Panc1 (cell line): ENCODE measurements at regions not wholly inside any gene's neighbourhood (a gene's known extent, or its start where the extent isn't known, plus 50 kb on each side); places are given as distances from the start of the nearest gene placed in this dataset.

Experiments
- ATAC-seq: fragments of 200-7000 bp; cut with Tn5 transposase; 2 replicates; pipeline ENCODE4 v1.9.1; 2020; ENCODE audit warnings: mild to moderate bottlenecking, moderate library complexity
- BruUV-seq: library from RNA; stranded (reverse); fragments of 400-500 nt; replicated peaks from 2 replicates; lab custom pipeline; 2021; lab: Mats Ljungman, UMichigan
- CTCF ChIA-PET: fragments of 300-600 bp; sonication (Branson Sonifier 250); formaldehyde crosslinking; loops from one replicate; lab custom pipeline; 2022; ENCODE audit warnings: antibody characterized with exemption; lab: Charles Lee
- POLR2A ChIA-PET: fragments of 300-600 bp; sonication (Branson Sonifier 250); formaldehyde crosslinking; loops from one replicate; lab custom pipeline; 2022; ENCODE audit warnings: antibody characterized with exemption; lab: Charles Lee
- DNase-seq: peaks from one replicate; pipeline ENCODE4 v3.0.0-alpha.2; 2010; ENCODE audit warnings: low read depth, low spot score
- H3K27ac ChIP-seq: 2 replicates; pipeline ENCODE4 v1.5.1; 2011; ENCODE audit warnings: mild to moderate bottlenecking, low read length, inconsistent platforms
- H3K27me3 ChIP-seq: fragments of 200-500 bp; sonication (Bioruptor generic); 2 replicates; pipeline ENCODE4 v1.6.0; 2014; ENCODE audit warnings: low read length, inconsistent platforms; ENCODE audit not compliant: control insufficient read depth, insufficient read depth
- H3K36me3 ChIP-seq: fragments of 200-500 bp; sonication (Bioruptor generic); 2 replicates; pipeline ENCODE4 v1.5.1; 2014; ENCODE audit warnings: inconsistent platforms, mild to moderate bottlenecking, low read length, moderate library complexity; ENCODE audit not compliant: control insufficient read depth, insufficient read depth
- H3K4me1 ChIP-seq: 2 replicates; pipeline ENCODE4 v1.5.1; 2011; ENCODE audit warnings: inconsistent platforms, mild to moderate bottlenecking, low read length, moderate library complexity; ENCODE audit not compliant: control insufficient read depth, insufficient read depth
- H3K4me3 ChIP-seq, 2 experiments: 2 replicates each; pipeline ENCODE4 v1.5.1; 2011 to 2012; ENCODE audit warnings: low read depth in 2 of 2, low read length in 2 of 2, mild to moderate bottlenecking in 2 of 2, inconsistent platforms in 1 of 2, moderate library complexity in 1 of 2
- H3K9me3 ChIP-seq: fragments of 200-500 bp; sonication (Bioruptor generic); 2 replicates; pipeline ENCODE4 v1.5.1; 2014; ENCODE audit warnings: low read depth, mild to moderate bottlenecking, inconsistent platforms, low read length, moderate library complexity; ENCODE audit not compliant: control insufficient read depth, insufficient read depth
- POLR2AphosphoS5 ChIP-seq: IDR thresholded peaks from 2 replicates; pipeline ENCODE4 v1.6.1; 2012; ENCODE audit warnings: mild to moderate bottlenecking, low read depth, low read length, moderate library complexity
- SIN3A ChIP-seq: IDR thresholded peaks from 2 replicates; pipeline ENCODE4 v1.6.1; 2012; ENCODE audit warnings: low read depth, mild to moderate bottlenecking, low read length, moderate library complexity, borderline replicate concordance; ENCODE audit not compliant: insufficient read depth
- TCF7L2 ChIP-seq: IDR thresholded peaks from 2 replicates; pipeline ENCODE4 v1.6.1; 2011; ENCODE audit warnings: mild to moderate bottlenecking, low read depth, low read length, inconsistent platforms
- in situ Hi-C: cut with HindIII; loops from 2 replicates; pipeline ENCODE4 v1.10.0; 2016; ENCODE audit warnings: low sequenced_read_pairs, low pct_unique_long_range_greater_than_20kb
- intact Hi-C: fragments of 100-400 bp; cut with micrococcal nuclease; formaldehyde crosslinking; loops from one replicate; pipeline ENCODE4 v1.10.0; 2022; ENCODE audit not compliant: unreplicated experiment
- TF ChIP-seq, protein P1 (sequence below), 2 experiments: IDR thresholded peaks; 2 replicates each; pipeline ENCODE4 v1.6.1; 2011 to 2012; ENCODE audit warnings: low read depth in 2 of 2, control low read depth in 1 of 2, low read length in 1 of 2, mild to moderate bottlenecking in 1 of 2, moderate library complexity in 1 of 2; ENCODE audit not compliant: insufficient read depth in 1 of 2
- TF ChIP-seq, protein P2 (sequence below): fragments of 450-650 bp; IDR thresholded peaks from 2 replicates; pipeline ENCODE4 v1.5.1; 2017; ENCODE audit warnings: mild to moderate bottlenecking

DNA sequence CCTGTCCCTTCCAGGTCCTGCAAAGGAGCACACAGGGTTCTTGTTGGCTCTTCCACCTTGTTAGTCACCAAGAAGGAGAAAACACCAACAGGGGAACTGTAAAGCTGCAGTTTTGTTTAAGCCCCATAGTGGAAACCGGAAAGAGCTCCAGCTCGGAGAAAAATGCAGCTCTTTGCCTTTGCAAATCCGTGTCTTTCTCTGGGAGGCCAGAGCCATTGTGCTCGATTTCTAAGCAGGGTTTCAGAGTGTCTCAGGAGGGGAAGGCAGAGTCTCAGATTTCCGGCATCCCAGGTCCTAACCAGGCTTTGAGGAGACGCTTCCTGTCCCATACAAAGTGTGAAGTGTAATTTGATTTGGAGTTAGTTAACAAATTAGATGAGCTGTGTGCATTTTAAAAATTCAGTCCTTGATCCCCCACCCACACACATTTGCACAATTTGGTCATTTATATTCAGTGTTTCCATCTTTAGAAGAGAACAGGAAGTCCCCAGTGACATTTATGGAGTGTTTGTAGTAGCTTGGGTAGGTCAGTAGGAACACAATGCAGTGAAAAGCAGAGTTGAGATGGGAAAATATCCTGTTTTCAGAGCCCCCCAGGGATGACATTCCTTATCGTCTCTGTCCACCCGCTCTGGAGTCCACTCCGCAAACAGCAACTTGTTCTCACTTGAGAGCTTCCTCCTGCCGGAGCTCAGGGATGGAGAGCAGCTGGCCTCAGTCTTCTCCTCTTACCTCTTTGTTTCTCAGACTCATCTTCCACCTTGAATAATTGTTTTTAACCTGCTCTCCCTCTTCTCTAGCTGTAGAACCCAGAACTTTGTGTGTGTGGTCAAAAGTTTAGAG is 331.9 kb downstream of the SEC14L1 start:
- POLR2A ChIA-PET, result interaction anchor here (0.6 kb wide), 1 partner anchor 348 kb away, joined by 4 read pairs; no protein-coding TSS in a partner anchor
- ATAC-seq, result no peak
- DNase-seq, result no peak
- H3K4me1 ChIP-seq, result peaks cover 73% of the 10 kb centered on the region
- intact Hi-C loops, result no loop called here
- TF ChIP-seq, protein P1, sequence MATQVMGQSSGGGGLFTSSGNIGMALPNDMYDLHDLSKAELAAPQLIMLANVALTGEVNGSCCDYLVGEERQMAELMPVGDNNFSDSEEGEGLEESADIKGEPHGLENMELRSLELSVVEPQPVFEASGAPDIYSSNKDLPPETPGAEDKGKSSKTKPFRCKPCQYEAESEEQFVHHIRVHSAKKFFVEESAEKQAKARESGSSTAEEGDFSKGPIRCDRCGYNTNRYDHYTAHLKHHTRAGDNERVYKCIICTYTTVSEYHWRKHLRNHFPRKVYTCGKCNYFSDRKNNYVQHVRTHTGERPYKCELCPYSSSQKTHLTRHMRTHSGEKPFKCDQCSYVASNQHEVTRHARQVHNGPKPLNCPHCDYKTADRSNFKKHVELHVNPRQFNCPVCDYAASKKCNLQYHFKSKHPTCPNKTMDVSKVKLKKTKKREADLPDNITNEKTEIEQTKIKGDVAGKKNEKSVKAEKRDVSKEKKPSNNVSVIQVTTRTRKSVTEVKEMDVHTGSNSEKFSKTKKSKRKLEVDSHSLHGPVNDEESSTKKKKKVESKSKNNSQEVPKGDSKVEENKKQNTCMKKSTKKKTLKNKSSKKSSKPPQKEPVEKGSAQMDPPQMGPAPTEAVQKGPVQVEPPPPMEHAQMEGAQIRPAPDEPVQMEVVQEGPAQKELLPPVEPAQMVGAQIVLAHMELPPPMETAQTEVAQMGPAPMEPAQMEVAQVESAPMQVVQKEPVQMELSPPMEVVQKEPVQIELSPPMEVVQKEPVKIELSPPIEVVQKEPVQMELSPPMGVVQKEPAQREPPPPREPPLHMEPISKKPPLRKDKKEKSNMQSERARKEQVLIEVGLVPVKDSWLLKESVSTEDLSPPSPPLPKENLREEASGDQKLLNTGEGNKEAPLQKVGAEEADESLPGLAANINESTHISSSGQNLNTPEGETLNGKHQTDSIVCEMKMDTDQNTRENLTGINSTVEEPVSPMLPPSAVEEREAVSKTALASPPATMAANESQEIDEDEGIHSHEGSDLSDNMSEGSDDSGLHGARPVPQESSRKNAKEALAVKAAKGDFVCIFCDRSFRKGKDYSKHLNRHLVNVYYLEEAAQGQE (IDR thresholded peaks at IDR 0.05; ENCODE audit: insufficient read depth in 1 of 2, low read depth in 2 of 2, low read length in 1 of 2), result no peak
- TF ChIP-seq POLR2AphosphoS5, result 0 out of 2 replicates have a peak, but pooled peaks have one; percentile 49
- 0 out of 2 replicates have a peak, but pooled peaks cover 4% of the 10 kb centered on the region for H3K36me3 ChIP-seq
- no peaks in the 10 kb centered on the region for H3K9me3 ChIP-seq
- H3K4me3 ChIP-seq, result no peak overlapping the region
- H3K27me3 ChIP-seq, result no peaks in the 10 kb centered on the region
- CTCF ChIA-PET, result interaction anchor here (0.6 kb wide), 1 partner anchor 131 kb away, joined by 4 read pairs; no protein-coding TSS in a partner anchor
- no TSS peak for BruUV-seq
- in situ Hi-C loops, result no loop called here
- peak overlapping the region; percentile 5; the same call in 1 of the 2 replicates for H3K27ac ChIP-seq

DNA sequence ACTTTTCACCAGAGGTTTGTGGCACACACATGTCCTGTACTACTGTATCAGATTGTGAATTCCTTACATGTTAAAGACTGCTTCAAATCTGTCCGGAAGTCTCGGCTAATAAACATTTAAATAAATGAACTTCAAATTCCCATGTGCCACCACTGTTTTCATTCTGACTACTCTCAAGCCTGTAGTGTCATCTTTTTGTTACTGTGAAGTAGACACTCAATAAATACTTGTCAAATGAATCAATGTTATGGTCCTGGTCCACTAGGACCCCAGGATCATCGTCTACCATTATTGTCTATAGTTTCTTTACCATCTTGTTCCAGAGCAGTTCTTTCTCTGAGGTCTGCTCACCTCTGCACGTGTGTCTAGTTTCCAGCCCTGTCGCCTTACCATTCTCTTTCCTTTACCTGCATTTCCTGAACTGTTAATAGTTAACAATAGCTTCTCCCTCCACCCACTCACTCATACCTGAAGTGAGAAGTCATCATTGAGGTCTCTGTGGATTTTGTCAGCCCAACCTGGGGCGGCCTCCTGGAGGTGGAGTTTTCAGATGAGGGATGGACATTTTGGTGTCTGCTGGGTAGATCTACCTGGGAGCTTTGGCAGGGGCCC is 333.0 kb downstream of the SEC14L1 start:
- ChIA-PET POLR2A (interaction anchor here (0.7 kb wide), 1 partner anchor 23 kb away, joined by 3 read pairs; no protein-coding TSS in a partner anchor), CTCF (no interaction called here)
- H3K4me3 ChIP-seq, result no peak overlapping the region
- H3K27ac ChIP-seq, result no peak overlapping the region
- 0 out of 2 replicates have a peak, but pooled peaks cover 4% of the 10 kb centered on the region for H3K36me3 ChIP-seq
- TF ChIP-seq SIN3A (no peak), TCF7L2 (no peak), POLR2AphosphoS5 (no peak)
- TF ChIP-seq, protein P1 (IDR thresholded peaks at IDR 0.05; ENCODE audit: insufficient read depth in 1 of 2, low read depth in 2 of 2, low read length in 1 of 2), result no peak
- TF ChIP-seq, protein P2, sequence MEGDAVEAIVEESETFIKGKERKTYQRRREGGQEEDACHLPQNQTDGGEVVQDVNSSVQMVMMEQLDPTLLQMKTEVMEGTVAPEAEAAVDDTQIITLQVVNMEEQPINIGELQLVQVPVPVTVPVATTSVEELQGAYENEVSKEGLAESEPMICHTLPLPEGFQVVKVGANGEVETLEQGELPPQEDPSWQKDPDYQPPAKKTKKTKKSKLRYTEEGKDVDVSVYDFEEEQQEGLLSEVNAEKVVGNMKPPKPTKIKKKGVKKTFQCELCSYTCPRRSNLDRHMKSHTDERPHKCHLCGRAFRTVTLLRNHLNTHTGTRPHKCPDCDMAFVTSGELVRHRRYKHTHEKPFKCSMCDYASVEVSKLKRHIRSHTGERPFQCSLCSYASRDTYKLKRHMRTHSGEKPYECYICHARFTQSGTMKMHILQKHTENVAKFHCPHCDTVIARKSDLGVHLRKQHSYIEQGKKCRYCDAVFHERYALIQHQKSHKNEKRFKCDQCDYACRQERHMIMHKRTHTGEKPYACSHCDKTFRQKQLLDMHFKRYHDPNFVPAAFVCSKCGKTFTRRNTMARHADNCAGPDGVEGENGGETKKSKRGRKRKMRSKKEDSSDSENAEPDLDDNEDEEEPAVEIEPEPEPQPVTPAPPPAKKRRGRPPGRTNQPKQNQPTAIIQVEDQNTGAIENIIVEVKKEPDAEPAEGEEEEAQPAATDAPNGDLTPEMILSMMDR, result no peak
- intact Hi-C loops (no loop called here), in situ Hi-C loops (no loop called here)
- no peaks in the 10 kb centered on the region for H3K27me3 ChIP-seq
- BruUV-seq, result TSS peak; percentile 17
- ATAC-seq (no peak), DNase-seq (no peak)
- H3K4me1 ChIP-seq, result peaks cover 79% of the 10 kb centered on the region
- H3K9me3 ChIP-seq, result no peaks in the 10 kb centered on the region
